AG09319 (cell line): ENCODE measurements at regions not wholly inside any gene's neighbourhood (a gene's known extent, or its start where the extent isn't known, plus 50 kb on each side); places are given as distances from the start of the nearest gene placed in this dataset.
"Not testable (repeated sequence)": the region's sequence is repeated elsewhere in the genome, so short reads cannot be mapped to it uniquely, and the experiment has no call there.

Source experiments
- DNase-seq: peaks from one replicate; pipeline ENCODE4 v3.0.0-alpha.2; 2010; ENCODE audit warnings: low read depth; ENCODE audit errors: extremely low read depth
- CTCF ChIP-seq: IDR thresholded peaks from 2 replicates; pipeline ENCODE4 v1.5.1; 2011; ENCODE audit warnings: low read depth, mild to moderate bottlenecking, inconsistent platforms, low read length, moderate library complexity

GRCh38 chr20:56773749-56774148, 144.6 kb downstream of the TFAP2C start:
- no peak for DNase-seq
- no peak for TF ChIP-seq CTCF

GRCh38 chr20:56774873-56775272, 145.8 kb downstream of the TFAP2C start:
- no peak for TF ChIP-seq CTCF
- DNase-seq: no peak

GRCh38 chr20:56776345-56776744, 147.2 kb downstream of the TFAP2C start:
- no peak for DNase-seq
- no peak for TF ChIP-seq CTCF

GRCh38 chr20:56778765-56779195, 149.7 kb downstream of the TFAP2C start:
- TF ChIP-seq CTCF: no peak
- no peak for DNase-seq

- no peak for DNase-seq
- TF ChIP-seq CTCF: no peak
These were observed 150.5 kb downstream of the TFAP2C start for GRCh38 chr20:56779452-56780143.

GRCh38 chr20:56780266-56780665, 151.2 kb downstream of the TFAP2C start:
- no peak for TF ChIP-seq CTCF
- DNase-seq: no peak

GRCh38 chr20:56781108-56781739, 152.1 kb downstream of the TFAP2C start:
- no peak; the same call in 1 of the 2 replicates for TF ChIP-seq CTCF

GRCh38 chr20:56781987-56782560, 153.0 kb downstream of the TFAP2C start:
- DNase-seq: not testable (repeated sequence)

More at GRCh38 chr20:56781108-56781739, 152.1 kb downstream of the TFAP2C start:
- DNase-seq: no peak

GRCh38 chr20:56782814-56783213, 153.7 kb downstream of the TFAP2C start:
- DNase-seq: not testable (repeated sequence)
